PC-3 (cell line): ENCODE measurements at regions not wholly inside any gene's neighbourhood (a gene's known extent, or its start where the extent isn't known, plus 50 kb on each side); places are given as distances from the start of the nearest gene placed in this dataset.

Experiments used
- ATAC-seq: fragments of 200-7000 bp; cut with Tn5 transposase; 2 replicates; pipeline ENCODE4 v1.9.1; 2020; ENCODE audit warnings: mild to moderate bottlenecking, moderate library complexity
- BruUV-seq: library from RNA; stranded (reverse); fragments of 400-500 nt; replicated peaks from 2 replicates; lab custom pipeline; 2021; lab: Mats Ljungman, UMichigan
- CTCF ChIA-PET: fragments of 300-600 bp; sonication (Branson Sonifier 250); formaldehyde crosslinking; loops from one replicate; lab custom pipeline; 2022; ENCODE audit warnings: antibody characterized with exemption; lab: Charles Lee
- POLR2A ChIA-PET: fragments of 300-600 bp; sonication (Branson Sonifier 250); formaldehyde crosslinking; loops from one replicate; lab custom pipeline; 2022; ENCODE audit warnings: antibody characterized with exemption; ENCODE audit not compliant: unreplicated experiment; lab: Charles Lee
- DNase-seq: peaks from one replicate; pipeline ENCODE4 v3.0.0-alpha.2; 2015
- H2AFZ ChIP-seq: fragments of 300-600 bp; sonication (generic); 2 replicates; pipeline ENCODE4 v1.6.0; 2016; ENCODE audit warnings: antibody characterized with exemption, low read length
- H3F3A ChIP-seq: fragments of 300-600 bp; sonication (generic); one replicate; pipeline ENCODE4 v1.6.0; 2017; ENCODE audit warnings: antibody characterized with exemption, low read length, control low read depth, mild to moderate bottlenecking; ENCODE audit not compliant: unreplicated experiment
- H3K27ac ChIP-seq: fragments of 300-600 bp; sonication (generic); 2 replicates; pipeline ENCODE4 v1.5.1; 2016; ENCODE audit warnings: mild to moderate bottlenecking, low read length
- H3K27me3 ChIP-seq: fragments of 300-600 bp; sonication (generic); 2 replicates; pipeline ENCODE4 v1.6.1; 2016; ENCODE audit warnings: low read length, mixed read lengths
- H3K36me3 ChIP-seq: fragments of 300-600 bp; sonication (generic); 2 replicates; pipeline ENCODE4 v1.6.1; 2016; ENCODE audit warnings: low read depth, mixed run types, low read length, mixed read lengths
- H3K4me1 ChIP-seq: fragments of 300-600 bp; sonication (generic); 2 replicates; pipeline ENCODE4 v1.5.1; 2016; ENCODE audit warnings: low read length; ENCODE audit not compliant: insufficient read depth
- H3K4me2 ChIP-seq: fragments of 300-600 bp; sonication (generic); 2 replicates; pipeline ENCODE4 v1.6.0; 2016; ENCODE audit warnings: low read length
- H3K4me3 ChIP-seq: fragments of 300-600 bp; sonication (generic); 2 replicates; pipeline ENCODE4 v1.5.1; 2016; ENCODE audit warnings: mild to moderate bottlenecking, low read length, mixed read lengths
- H3K79me2 ChIP-seq: fragments of 300-600 bp; sonication (generic); 2 replicates; pipeline ENCODE4 v1.6.1; 2017; ENCODE audit warnings: low read length, mixed read lengths
- H3K9ac ChIP-seq: fragments of 300-600 bp; sonication (generic); 2 replicates; pipeline ENCODE4 v1.6.0; 2016; ENCODE audit warnings: mild to moderate bottlenecking, low read length
- H3K9me2 ChIP-seq: fragments of 300-600 bp; sonication (generic); replicated peaks from 2 replicates; pipeline ENCODE4 v1.6.1; 2016; ENCODE audit warnings: mixed run types, low read length, mixed read lengths
- H3K9me3 ChIP-seq: fragments of 300-600 bp; sonication (generic); 2 replicates; pipeline ENCODE4 v1.6.1; 2016; ENCODE audit warnings: low read length, mixed read lengths
- H4K20me1 ChIP-seq: fragments of 300-600 bp; sonication (generic); 2 replicates; pipeline ENCODE4 v1.6.1; 2016; ENCODE audit warnings: low read length, mixed read lengths
- CTCF ChIP-seq: fragments of 300-600 bp; sonication (generic); conservative IDR thresholded peaks from 2 replicates; pipeline ENCODE4 v1.5.1; 2017; ENCODE audit warnings: antibody characterized with exemption, low read depth, mild to moderate bottlenecking, low read length
- EZH2 ChIP-seq: fragments of 300-600 bp; sonication (generic); IDR thresholded peaks from one replicate; pipeline ENCODE4 v1.6.1; 2017; ENCODE audit warnings: antibody characterized with exemption, mild to moderate bottlenecking, low read length; ENCODE audit not compliant: unreplicated experiment
- EZH2phosphoT487 ChIP-seq: fragments of 300-600 bp; sonication (generic); IDR thresholded peaks from 2 replicates; pipeline ENCODE4 v1.6.1; 2018; ENCODE audit warnings: mild to moderate bottlenecking, antibody characterized with exemption, low read length, borderline replicate concordance
- intact Hi-C: fragments of 100-400 bp; cut with micrococcal nuclease; formaldehyde crosslinking; loops from 2 replicates; pipeline ENCODE4 v1.9.0; 2023

GRCh38 chr20:6269168-6269873 lies 146.5 kb upstream of the FERMT1 start:
- Histone ChIP-seq H3K27ac (no peak overlapping the region), H3K9ac (no peak overlapping the region), H3K4me2 (no peak overlapping the region), H4K20me1 (no peaks in the 10 kb centered on the region), H3K4me1 (0 out of 2 replicates have a peak, but pooled peaks cover 4% of the 10 kb centered on the region), H3F3A (no peaks in the 10 kb centered on the region), H3K9me3 (no peaks in the 10 kb centered on the region), H3K79me2 (no peaks in the 10 kb centered on the region), H3K36me3 (no peaks in the 10 kb centered on the region), H2AFZ (no peak overlapping the region), H3K4me3 (no peak overlapping the region), H3K9me2 (no peaks in the 10 kb centered on the region), H3K27me3 (peaks cover 44% of the 10 kb centered on the region)
- BruUV-seq = no TSS peak
- CTCF ChIA-PET = no interaction called here
- POLR2A ChIA-PET = no interaction called here
- DNase-seq = peak; percentile 18
- no peak for TF ChIP-seq EZH2
- intact Hi-C loops = loop anchor here (10.0 kb wide), 1 partner anchor 285 kb away; no protein-coding TSS in a partner anchor
- no peak for ATAC-seq

DNA sequence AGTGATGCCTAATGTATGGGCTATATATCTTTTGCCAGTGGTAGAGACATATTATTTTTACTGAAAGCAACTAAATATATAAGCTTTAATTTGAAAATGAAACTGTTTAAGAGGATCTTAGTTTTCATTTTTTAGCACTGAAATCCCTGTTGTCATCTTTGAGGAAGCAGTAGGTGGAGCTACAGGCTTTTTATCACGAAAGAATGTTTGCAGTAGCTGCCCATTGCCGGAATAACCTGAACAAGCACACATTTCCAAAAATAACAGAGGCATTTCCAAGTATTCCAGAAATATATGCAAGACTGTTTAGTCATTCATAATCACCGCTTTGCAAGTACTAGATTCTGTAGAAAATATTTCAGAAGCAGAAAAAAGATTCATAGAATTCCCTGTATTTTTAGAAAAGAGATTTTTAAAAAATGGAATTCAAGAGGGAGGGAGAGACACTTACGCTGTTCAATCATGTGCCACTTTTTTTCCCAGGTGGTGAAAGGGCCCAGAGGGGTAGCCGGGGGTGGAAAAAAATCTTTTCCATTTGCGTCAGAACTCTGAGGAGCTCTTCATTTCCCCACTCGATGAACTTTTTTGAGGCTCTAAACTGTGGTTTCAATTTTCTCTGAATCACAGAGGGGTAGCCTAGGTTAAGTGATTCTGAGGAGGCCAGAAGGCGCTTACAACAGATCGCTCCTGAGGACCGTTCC lies 142.5 kb upstream of the FERMT1 start:
- H3K9me2 ChIP-seq = no peaks in the 10 kb centered on the region
- H3K9me3 ChIP-seq = no peaks in the 10 kb centered on the region
- POLR2A ChIA-PET = interaction anchor here (0.6 kb wide), 1 partner anchor 419 kb away, joined by 3 read pairs; no protein-coding TSS in a partner anchor
- CTCF ChIA-PET = interaction anchor here (0.6 kb wide), 1 partner anchor 57 kb away, joined by 3 read pairs; no protein-coding TSS in a partner anchor
- H3K79me2 ChIP-seq = no peaks in the 10 kb centered on the region
- peak overlapping the region; percentile 38; the same call in 1 of the 2 replicates for H3K4me3 ChIP-seq
- DNase-seq = peak; percentile 72
- H3K4me1 ChIP-seq = 0 out of 2 replicates have a peak, but pooled peaks cover 4% of the 10 kb centered on the region
- TF ChIP-seq EZH2 = no peak
- peak; percentile 90 for TF ChIP-seq CTCF
- no peak overlapping the region for H3K9ac ChIP-seq
- H3K4me2 ChIP-seq = peak overlapping the region; percentile 52
- H3K27ac ChIP-seq = no peak overlapping the region
- BruUV-seq = no TSS peak
- H3K36me3 ChIP-seq = no peaks in the 10 kb centered on the region
- intact Hi-C loops = loop anchor here (1.0 to 10.0 kb wide), 2 partner anchors 289 to 500 kb away; no protein-coding TSS in a partner anchor
- H3K27me3 ChIP-seq = peaks cover 63% of the 10 kb centered on the region
- no peaks in the 10 kb centered on the region for H3F3A ChIP-seq
- peak overlapping the region; percentile 33 for H2AFZ ChIP-seq
- H4K20me1 ChIP-seq = no peaks in the 10 kb centered on the region
- ATAC-seq = peak; percentile 54

GRCh38 chr20:6253396-6253795 lies 130.6 kb upstream of the FERMT1 start:
- TF ChIP-seq EZH2phosphoT487 (no peak), CTCF (no peak), EZH2 (no peak)
- Histone ChIP-seq H3K9me2 (no peaks in the 10 kb centered on the region), H3K79me2 (no peaks in the 10 kb centered on the region), H2AFZ (no peak overlapping the region), H3K9me3 (no peaks in the 10 kb centered on the region), H3K27ac (no peak overlapping the region), H3K4me3 (no peak overlapping the region), H3K4me2 (no peak overlapping the region), H3K4me1 (no peaks in the 10 kb centered on the region), H3K27me3 (peaks cover 75% of the 10 kb centered on the region), H3F3A (no peaks in the 10 kb centered on the region), H3K36me3 (no peaks in the 10 kb centered on the region), H3K9ac (no peak overlapping the region), H4K20me1 (no peaks in the 10 kb centered on the region)
- ATAC-seq (no peak), DNase-seq (no peak)
- no TSS peak for BruUV-seq
- CTCF ChIA-PET = no interaction called here
- intact Hi-C loops = no loop called here
- POLR2A ChIA-PET = no interaction called here
